Stimulated activated CD4-positive, alpha-beta T cell treated with anti-CD3 and anti-CD28 coated beads, Interleukin-15, amount 100 ng/mL, for 24 hours (primary cell): ENCODE measurements at regions not wholly inside any gene's neighbourhood (a gene's known extent, or its start where the extent isn't known, plus 50 kb on each side); places are given as distances from the start of the nearest gene placed in this dataset.
"Not testable (repeated sequence)": the region's sequence is repeated elsewhere in the genome, so short reads cannot be mapped to it uniquely, and the experiment has no call there.

Experiments used
- DNase-seq: peaks from one replicate; pipeline ENCODE4 v3.0.0-alpha.2; 2020

GRCh38 chr12:97005174-97005573 lies 98.1 kb downstream of the NEDD1 start:
- DNase-seq = no peak

- DNase-seq = no peak
Observed at GRCh38 chr12:97005646-97006045, 98.6 kb downstream of the NEDD1 start.

GRCh38 chr12:97006585-97006984 lies 99.5 kb downstream of the NEDD1 start:
- no peak for DNase-seq

- DNase-seq = no peak
Observed at GRCh38 chr12:97016163-97016562, 109.1 kb downstream of the NEDD1 start.

- DNase-seq = no peak
Observed at GRCh38 chr12:97017213-97017612, 110.2 kb downstream of the NEDD1 start.

GRCh38 chr12:97022536-97023230 lies 115.6 kb downstream of the NEDD1 start:
- DNase-seq = no peak

GRCh38 chr12:97024393-97024792 lies 117.3 kb downstream of the NEDD1 start:
- DNase-seq = no peak

GRCh38 chr12:97026901-97027300 lies 119.8 kb downstream of the NEDD1 start:
- no peak for DNase-seq

GRCh38 chr12:97027482-97027881 lies 120.4 kb downstream of the NEDD1 start:
- no peak for DNase-seq

- DNase-seq = no peak
Observed at GRCh38 chr12:97038131-97038530, 131.1 kb downstream of the NEDD1 start.

GRCh38 chr12:97038834-97039233 lies 131.8 kb downstream of the NEDD1 start:
- DNase-seq = no peak

GRCh38 chr12:97046901-97047300 lies 139.8 kb downstream of the NEDD1 start:
- DNase-seq = no peak

- no peak for DNase-seq
Observed at GRCh38 chr12:97047361-97047760, 140.3 kb downstream of the NEDD1 start.

- no peak for DNase-seq
Observed at GRCh38 chr12:97048421-97049035, 141.5 kb downstream of the NEDD1 start.

- DNase-seq = no peak
Observed at GRCh38 chr12:97050509-97050908, 143.5 kb downstream of the NEDD1 start.

GRCh38 chr12:97051341-97051740 lies 144.3 kb downstream of the NEDD1 start:
- no peak for DNase-seq

- no peak for DNase-seq
Observed at GRCh38 chr12:97061171-97061570, 154.1 kb downstream of the NEDD1 start.

GRCh38 chr12:97063292-97063935 lies 156.4 kb downstream of the NEDD1 start:
- DNase-seq = no peak

GRCh38 chr12:97075161-97075933 lies 168.3 kb downstream of the NEDD1 start:
- DNase-seq = no peak

GRCh38 chr12:97075934-97076630 lies 169.0 kb downstream of the NEDD1 start:
- no peak for DNase-seq

GRCh38 chr12:97076912-97077311 lies 169.9 kb downstream of the NEDD1 start:
- not testable (repeated sequence) for DNase-seq

GRCh38 chr12:97082029-97082428 lies 175.0 kb downstream of the NEDD1 start:
- no peak for DNase-seq

GRCh38 chr12:97093187-97093683 lies 186.2 kb downstream of the NEDD1 start:
- DNase-seq = no peak
